ENCODE measurements at regions not wholly inside any gene's neighbourhood (a gene's known extent, or its start where the extent isn't known, plus 50 kb on each side); places are given as distances from the start of the nearest gene placed in this dataset.

DNA sequence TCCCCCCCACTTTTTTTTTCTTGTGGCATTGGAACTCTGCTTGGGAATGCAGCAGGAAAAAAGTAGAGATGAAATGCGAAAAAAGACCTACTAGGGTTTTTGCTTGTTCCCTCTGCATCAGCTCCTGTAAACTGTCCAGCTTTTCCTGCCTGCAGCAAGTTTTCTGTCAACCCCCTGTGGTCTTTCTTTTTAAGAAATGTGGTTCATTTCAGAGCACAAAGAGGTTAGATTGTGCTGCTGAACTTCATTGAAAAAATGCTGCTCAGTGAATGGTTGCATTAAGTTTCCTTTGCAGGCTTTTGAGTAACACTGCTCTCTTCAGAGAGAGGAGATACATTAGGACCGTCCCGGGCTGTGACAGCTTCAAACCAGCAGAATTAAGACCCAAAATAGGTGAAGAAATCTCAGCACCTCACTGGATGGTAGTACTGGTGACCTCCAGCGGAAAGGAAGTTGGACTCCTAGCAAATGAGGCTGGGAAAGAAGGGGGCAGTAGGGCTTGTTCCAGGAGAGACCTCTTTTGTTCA lies 80.7 kb downstream of the NDUFS5 start:
- 31 to 45% methylated on average over 4 of the region's 4 CpGs for WGBS, 2 donors
- no peak overlapping the region for H3K4me3 ChIP-seq (ENCODE audit: low read depth, poor library complexity, severe bottlenecking)
- DNase-seq (ENCODE audit: low spot score in 2 of 2), result no peak
- intact Hi-C loops (cut with DNase I; ENCODE audit: low total_unique reads), result loop anchor here (10.0 kb wide), 1 partner anchor 88 kb away; no protein-coding TSS in a partner anchor
- no peak for TF ChIP-seq POLR2A (IDR thresholded peaks at IDR 0.05)

DNA sequence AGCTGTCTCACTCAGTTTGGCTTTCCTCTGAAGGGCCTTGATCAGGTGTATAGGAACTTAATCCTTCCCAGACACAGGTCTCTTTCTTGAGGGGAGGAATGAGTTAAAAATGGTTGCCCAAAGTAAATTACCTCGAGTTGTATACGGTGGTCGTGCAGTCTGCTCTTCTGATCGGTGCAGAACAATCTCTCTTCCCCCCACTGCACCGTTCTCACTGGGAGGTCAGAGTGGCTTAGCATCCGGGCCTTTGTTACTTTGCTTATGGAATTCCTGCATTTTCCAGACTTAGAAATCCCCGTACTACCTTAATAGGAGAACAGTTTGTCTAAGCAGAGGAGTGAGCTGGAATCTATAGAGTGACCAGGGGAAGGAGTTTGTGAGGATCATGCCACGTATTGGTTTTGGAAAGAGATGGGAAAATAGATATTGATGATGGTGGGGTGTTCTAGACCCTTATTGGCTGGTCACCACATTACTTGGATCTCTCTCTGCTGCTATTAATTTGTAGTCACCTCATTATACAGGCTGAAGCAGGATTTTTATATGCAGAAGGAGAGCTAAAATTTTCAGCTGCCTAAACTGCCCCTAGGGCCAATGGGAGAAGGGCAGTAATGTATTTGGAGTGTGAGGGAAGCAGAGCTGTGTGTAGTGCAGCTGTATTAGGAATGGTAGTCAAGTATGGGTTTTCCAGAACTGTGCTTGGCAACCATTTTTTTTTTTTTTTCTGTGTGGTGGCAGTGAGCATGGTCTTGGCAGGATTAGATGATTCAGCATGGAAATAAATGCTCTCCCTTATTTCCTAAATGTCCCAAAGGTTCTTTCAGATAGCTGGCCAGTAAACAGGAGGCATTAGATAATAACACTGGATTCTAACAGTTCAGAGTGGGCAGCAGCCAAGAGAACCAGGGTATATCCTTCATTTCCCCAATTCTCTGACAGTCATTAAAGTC lies 81.5 kb downstream of the NDUFS5 start:
- no peak for DNase-seq (ENCODE audit: low spot score in 2 of 2)
- TF ChIP-seq, protein P1, sequence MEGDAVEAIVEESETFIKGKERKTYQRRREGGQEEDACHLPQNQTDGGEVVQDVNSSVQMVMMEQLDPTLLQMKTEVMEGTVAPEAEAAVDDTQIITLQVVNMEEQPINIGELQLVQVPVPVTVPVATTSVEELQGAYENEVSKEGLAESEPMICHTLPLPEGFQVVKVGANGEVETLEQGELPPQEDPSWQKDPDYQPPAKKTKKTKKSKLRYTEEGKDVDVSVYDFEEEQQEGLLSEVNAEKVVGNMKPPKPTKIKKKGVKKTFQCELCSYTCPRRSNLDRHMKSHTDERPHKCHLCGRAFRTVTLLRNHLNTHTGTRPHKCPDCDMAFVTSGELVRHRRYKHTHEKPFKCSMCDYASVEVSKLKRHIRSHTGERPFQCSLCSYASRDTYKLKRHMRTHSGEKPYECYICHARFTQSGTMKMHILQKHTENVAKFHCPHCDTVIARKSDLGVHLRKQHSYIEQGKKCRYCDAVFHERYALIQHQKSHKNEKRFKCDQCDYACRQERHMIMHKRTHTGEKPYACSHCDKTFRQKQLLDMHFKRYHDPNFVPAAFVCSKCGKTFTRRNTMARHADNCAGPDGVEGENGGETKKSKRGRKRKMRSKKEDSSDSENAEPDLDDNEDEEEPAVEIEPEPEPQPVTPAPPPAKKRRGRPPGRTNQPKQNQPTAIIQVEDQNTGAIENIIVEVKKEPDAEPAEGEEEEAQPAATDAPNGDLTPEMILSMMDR (IDR thresholded peaks at IDR 0.05), result no peak
- no peak for TF ChIP-seq POLR2A (IDR thresholded peaks at IDR 0.05)
- no peak overlapping the region for H3K4me3 ChIP-seq (ENCODE audit: low read depth, poor library complexity, severe bottlenecking)
- intact Hi-C loops (cut with DNase I; ENCODE audit: low total_unique reads), result loop anchor here (10.0 kb wide), 1 partner anchor 87 kb away; no protein-coding TSS in a partner anchor
- 39 to 48% methylated on average over 8 of the region's 8 CpGs for WGBS, 2 donors

- 80 to 83% methylated on average over 2 of the region's 2 CpGs for WGBS, 2 donors
- no peak for TF ChIP-seq POLR2A (IDR thresholded peaks at IDR 0.05)
- TF ChIP-seq, protein P1 (IDR thresholded peaks at IDR 0.05), result no peak
These were observed 83.5 kb downstream of the NDUFS5 start for GRCh38 chr1:39109644-39110043.

DNA sequence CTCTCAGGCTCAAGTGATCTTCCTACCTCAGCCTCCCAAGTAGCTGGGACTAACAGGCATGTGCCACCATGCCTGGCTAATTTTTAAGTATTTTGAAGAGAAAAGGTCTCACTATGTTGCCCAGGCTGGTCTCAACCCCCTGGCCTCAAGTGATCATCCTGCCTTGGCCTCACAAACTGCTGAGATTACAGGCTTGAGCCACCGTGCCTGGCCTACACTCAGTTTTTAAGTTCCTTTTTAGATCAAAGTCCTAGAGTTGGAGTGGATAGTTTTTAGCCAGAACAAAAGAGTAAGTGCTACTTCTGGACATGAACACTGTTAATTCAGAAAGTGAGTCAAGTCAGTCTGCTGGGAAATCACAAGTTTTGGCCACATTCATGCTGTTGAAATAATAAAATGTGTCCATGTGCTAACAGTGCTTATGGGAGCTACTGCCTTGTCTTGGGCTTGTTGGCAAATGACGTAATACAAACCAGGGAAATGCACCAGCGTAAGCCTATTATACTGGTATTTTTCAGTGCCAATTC lies 84.2 kb downstream of the NDUFS5 start:
- intact Hi-C loops (cut with DNase I; ENCODE audit: low total_unique reads), result no loop called here
- TF ChIP-seq POLR2A (IDR thresholded peaks at IDR 0.05), result no peak
- TF ChIP-seq, protein P1 (IDR thresholded peaks at IDR 0.05), result no peak
- no peak overlapping the region for H3K4me3 ChIP-seq (ENCODE audit: low read depth, poor library complexity, severe bottlenecking)
- 22 to 23% methylated on average over 3 of the region's 3 CpGs for WGBS, 2 donors
- DNase-seq (ENCODE audit: low spot score in 2 of 2), result peak in 1 of 2 donors; percentile 54

More at GRCh38 chr1:39109644-39110043, 83.5 kb downstream of the NDUFS5 start:
- no peak overlapping the region for H3K4me3 ChIP-seq (ENCODE audit: low read depth, poor library complexity, severe bottlenecking)
- DNase-seq (ENCODE audit: low spot score in 2 of 2), result no peak
- intact Hi-C loops (cut with DNase I; ENCODE audit: low total_unique reads), result loop anchor here (10.0 kb wide), 1 partner anchor 85 kb away; no protein-coding TSS in a partner anchor

DNA sequence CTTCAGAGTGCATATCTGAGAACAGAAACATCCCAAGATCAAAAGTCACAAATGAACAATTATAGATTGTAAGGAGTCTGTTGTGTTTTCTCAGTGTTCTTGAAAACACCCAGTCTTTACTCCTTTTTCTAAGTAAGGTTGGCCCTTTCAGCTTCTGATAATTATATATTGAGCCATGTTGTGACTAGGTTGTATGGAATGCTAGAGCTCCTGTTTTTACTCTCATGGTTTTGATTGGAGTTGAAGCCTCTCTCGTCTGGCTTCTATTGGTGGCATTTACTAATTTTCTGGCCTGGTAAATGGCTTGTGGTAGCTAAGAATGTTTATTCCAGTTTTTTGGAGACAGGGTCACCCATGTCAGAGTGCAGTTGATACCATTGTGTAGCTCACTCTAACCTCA lies 84.7 kb downstream of the NDUFS5 start:
- WGBS, 2 donors, result 43 to 46% methylated on average over 1 of the region's 1 CpG
- DNase-seq (ENCODE audit: low spot score in 2 of 2), result no peak
- intact Hi-C loops (cut with DNase I; ENCODE audit: low total_unique reads), result no loop called here
- no peak overlapping the region for H3K4me3 ChIP-seq (ENCODE audit: low read depth, poor library complexity, severe bottlenecking)
- TF ChIP-seq, protein P1 (IDR thresholded peaks at IDR 0.05), result no peak
- TF ChIP-seq POLR2A (IDR thresholded peaks at IDR 0.05), result no peak

DNA sequence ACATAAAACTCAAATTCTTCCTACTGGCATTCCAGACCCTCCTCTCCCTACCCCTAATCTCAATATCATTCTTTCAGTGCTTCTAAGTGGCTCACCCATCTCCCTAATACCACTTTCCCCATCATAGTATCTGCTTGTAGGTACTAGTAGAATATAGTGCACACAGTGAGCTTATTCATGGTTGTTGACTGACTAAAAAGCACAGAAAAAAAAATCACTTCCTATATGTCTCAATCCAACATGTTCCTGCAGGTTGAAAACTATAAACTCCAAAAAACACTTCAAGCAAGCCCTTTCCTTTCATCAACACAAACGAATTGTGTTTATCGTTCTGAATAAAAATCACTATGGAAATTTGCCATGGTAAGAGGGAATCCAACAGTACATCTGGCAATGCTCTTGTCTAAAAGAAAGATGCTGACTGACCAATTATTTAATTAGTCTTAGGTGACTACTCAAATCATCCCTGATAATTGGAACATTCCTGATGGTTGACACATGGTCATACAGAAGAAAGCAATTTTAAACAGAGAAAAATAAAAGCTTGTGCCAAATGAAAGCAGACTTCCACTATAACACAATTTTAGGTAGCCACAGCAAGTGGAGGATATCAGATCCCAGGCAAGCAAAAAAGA lies 87.1 kb downstream of the NDUFS5 start:
- no peak overlapping the region for H3K4me3 ChIP-seq (ENCODE audit: low read depth, poor library complexity, severe bottlenecking)
- WGBS, 2 donors, result 39 to 44% methylated on average over 2 of the region's 2 CpGs
- intact Hi-C loops (cut with DNase I; ENCODE audit: low total_unique reads), result no loop called here

More for the DNA sequence above, 87.1 kb downstream of the NDUFS5 start:
- DNase-seq (ENCODE audit: low spot score in 2 of 2), result no peak
- TF ChIP-seq, protein P1 (IDR thresholded peaks at IDR 0.05), result no peak
- no peak for TF ChIP-seq POLR2A (IDR thresholded peaks at IDR 0.05)
